ENCODE measurements at regions not wholly inside any gene's neighbourhood (a gene's known extent, or its start where the extent isn't known, plus 50 kb on each side); places are given as distances from the start of the nearest gene placed in this dataset.

DNA sequence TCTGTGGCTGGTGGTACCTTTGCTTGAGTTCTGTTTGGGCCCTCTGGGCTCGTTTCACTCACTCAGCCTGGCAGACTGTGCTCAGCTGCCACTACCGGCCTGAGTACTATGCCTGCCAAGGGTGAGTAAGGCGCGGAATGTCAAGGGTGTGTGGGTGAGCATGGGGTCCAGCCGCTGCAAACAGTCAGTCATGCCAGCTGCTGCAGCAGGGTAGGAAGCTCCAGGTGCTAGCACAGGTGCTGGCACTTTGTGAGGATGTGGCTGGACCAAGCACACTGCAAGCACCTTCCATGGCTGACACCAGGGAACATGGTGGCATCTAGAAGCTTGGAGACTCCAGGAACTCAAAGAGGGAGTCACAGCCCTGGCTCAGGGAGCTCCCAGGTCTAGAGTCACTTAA lies 368.6 kb upstream of the ACO1 start:
- intact Hi-C loops (cut with DNase I) = no loop called here
- H3K4me1 ChIP-seq = no peaks in the 10 kb centered on the region
- H3K27ac ChIP-seq = no peak overlapping the region
- H3K9me3 ChIP-seq = no peaks in the 10 kb centered on the region
- no peaks in the 10 kb centered on the region for H3K27me3 ChIP-seq
- no peak overlapping the region for H3K4me3 ChIP-seq (replicated peaks in 1 of 3)
- no peak for TF ChIP-seq POLR2A (IDR thresholded peaks at IDR 0.05)
- TF ChIP-seq CTCF (IDR thresholded peaks at IDR 0.05) = no peak
- no peak for DNase-seq
- WGBS, 2 donors = 84 to 92% methylated on average over 5 of the region's 5 CpGs
- H3K36me3 ChIP-seq = no peaks in the 10 kb centered on the region

- Histone ChIP-seq H3K9me3 (no peaks in the 10 kb centered on the region), H3K27ac (no peak overlapping the region), H3K27me3 (no peaks in the 10 kb centered on the region), H3K4me3 (replicated peaks in 1 of 3) (no peak overlapping the region), H3K36me3 (no peaks in the 10 kb centered on the region), H3K4me1 (no peaks in the 10 kb centered on the region)
- intact Hi-C loops (cut with DNase I) = no loop called here
- TF ChIP-seq CTCF (IDR thresholded peaks at IDR 0.05) (no peak), POLR2A (IDR thresholded peaks at IDR 0.05) (no peak)
- DNase-seq = no peak
- 93 to 95% methylated on average over 3 of the region's 3 CpGs for WGBS, 2 donors
Measured at GRCh38 chr9:32045513-32045912, 338.9 kb upstream of the ACO1 start.

GRCh38 chr9:32067261-32067660 lies 317.2 kb upstream of the ACO1 start:
- H3K27ac ChIP-seq = no peak overlapping the region
- no peak for DNase-seq
- no peak overlapping the region for H3K4me3 ChIP-seq (replicated peaks in 1 of 3)
- H3K4me1 ChIP-seq = no peaks in the 10 kb centered on the region
- no peaks in the 10 kb centered on the region for H3K27me3 ChIP-seq
- 90 to 94% methylated on average over 1 of the region's 1 CpG for WGBS, 2 donors
- no peaks in the 10 kb centered on the region for H3K36me3 ChIP-seq
- H3K9me3 ChIP-seq = no peaks in the 10 kb centered on the region
- intact Hi-C loops (cut with DNase I) = no loop called here
- TF ChIP-seq CTCF (IDR thresholded peaks at IDR 0.05) (no peak), POLR2A (IDR thresholded peaks at IDR 0.05) (no peak)

DNA sequence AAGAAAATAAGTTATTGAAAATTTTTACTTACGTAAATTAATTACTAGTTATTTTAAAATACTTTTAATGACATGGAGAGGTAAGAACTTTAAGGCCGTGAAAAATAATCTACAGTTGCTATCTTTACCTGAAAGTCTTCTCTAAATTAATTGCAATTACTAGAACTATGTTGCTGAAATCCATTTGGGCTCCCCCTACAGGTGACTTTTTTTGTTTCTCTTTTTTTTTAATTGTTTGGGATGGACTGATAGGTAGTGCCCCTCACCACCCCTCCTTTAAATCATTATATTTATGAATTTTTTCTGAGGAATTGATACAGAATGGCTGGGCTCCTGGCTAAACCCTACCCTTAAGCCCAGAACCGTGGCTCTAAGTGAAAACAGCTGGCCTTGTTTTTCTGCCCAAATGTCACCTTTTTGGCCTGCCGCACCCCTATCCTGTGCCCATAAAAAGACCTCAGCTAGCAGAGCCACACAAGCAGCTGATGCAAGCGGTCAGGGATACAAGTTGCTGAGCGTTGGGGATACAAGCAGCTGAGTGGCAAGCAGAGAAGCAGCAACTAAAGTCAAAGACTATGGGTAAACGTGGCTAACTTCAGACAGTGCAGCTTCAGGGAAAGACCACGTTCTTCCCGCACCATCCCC lies 315.2 kb upstream of the ACO1 start:
- TF ChIP-seq CTCF (IDR thresholded peaks at IDR 0.05) = no peak
- no peak for TF ChIP-seq POLR2A (IDR thresholded peaks at IDR 0.05)
- Histone ChIP-seq H3K4me1 (no peaks in the 10 kb centered on the region), H3K4me3 (replicated peaks in 1 of 3) (no peak overlapping the region), H3K27me3 (no peaks in the 10 kb centered on the region), H3K9me3 (no peaks in the 10 kb centered on the region), H3K36me3 (no peaks in the 10 kb centered on the region), H3K27ac (no peak overlapping the region)
- 58 to 65% methylated on average over 9 of the region's 9 CpGs for WGBS, 2 donors
- no peak for DNase-seq
- intact Hi-C loops (cut with DNase I) = no loop called here

GRCh38 chr9:32069969-32070368 lies 314.5 kb upstream of the ACO1 start:
- no peak for TF ChIP-seq CTCF (IDR thresholded peaks at IDR 0.05)
- TF ChIP-seq POLR2A (IDR thresholded peaks at IDR 0.05) = no peak
- intact Hi-C loops (cut with DNase I) = no loop called here
- DNase-seq = no peak
- no peaks in the 10 kb centered on the region for H3K4me1 ChIP-seq
- H3K27me3 ChIP-seq = no peaks in the 10 kb centered on the region
- H3K4me3 ChIP-seq (replicated peaks in 1 of 3) = no peak overlapping the region
- H3K9me3 ChIP-seq = no peaks in the 10 kb centered on the region
- H3K27ac ChIP-seq = no peak overlapping the region
- no peaks in the 10 kb centered on the region for H3K36me3 ChIP-seq
- WGBS, 2 donors = 90 to 94% methylated on average over 5 of the region's 5 CpGs

All from thyroid gland (tissue), 4 donors.